Fibroblast of villous mesenchyme (primary cell): ENCODE measurements at regions not wholly inside any gene's neighbourhood (a gene's known extent, or its start where the extent isn't known, plus 50 kb on each side); places are given as distances from the start of the nearest gene placed in this dataset.

Source experiments
- DNase-seq: peaks from one replicate; pipeline ENCODE4 v3.0.0-alpha.2; 2010; ENCODE audit warnings: low read depth
- H3K4me3 ChIP-seq: 2 replicates; pipeline ENCODE4 v1.5.1; 2011; ENCODE audit warnings: low read depth, mild to moderate bottlenecking, low read length
- CTCF ChIP-seq: IDR thresholded peaks from 2 replicates; pipeline ENCODE4 v1.5.1; 2012; ENCODE audit warnings: low read depth, mild to moderate bottlenecking, low read length; ENCODE audit not compliant: insufficient read depth

GRCh38 chr14:53494587-53494986 is 341.5 kb upstream of the DDHD1 start:
- DNase-seq = no peak
- TF ChIP-seq CTCF = no peak
- no peak overlapping the region for H3K4me3 ChIP-seq

DNA sequence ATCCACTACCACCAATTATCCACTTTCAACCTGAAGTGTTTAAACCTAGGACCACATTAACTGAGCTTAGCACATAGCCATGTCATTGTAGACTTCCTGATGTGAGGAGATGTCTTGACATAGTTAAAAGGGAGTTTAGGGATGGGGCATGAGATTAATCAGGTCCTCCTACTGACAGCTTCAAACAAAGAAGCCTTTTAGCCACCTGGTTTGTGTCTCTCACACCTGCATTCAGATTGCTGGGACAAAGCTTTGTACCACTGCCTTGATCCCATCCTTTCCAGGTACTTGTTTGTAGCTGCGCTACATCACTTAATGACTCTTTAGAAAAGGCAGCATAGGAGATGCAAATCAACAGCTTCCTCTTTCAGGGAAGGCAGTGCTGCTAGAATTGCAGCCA is 340.7 kb upstream of the DDHD1 start:
- TF ChIP-seq CTCF = no peak
- H3K4me3 ChIP-seq = no peak overlapping the region
- DNase-seq = no peak

DNA sequence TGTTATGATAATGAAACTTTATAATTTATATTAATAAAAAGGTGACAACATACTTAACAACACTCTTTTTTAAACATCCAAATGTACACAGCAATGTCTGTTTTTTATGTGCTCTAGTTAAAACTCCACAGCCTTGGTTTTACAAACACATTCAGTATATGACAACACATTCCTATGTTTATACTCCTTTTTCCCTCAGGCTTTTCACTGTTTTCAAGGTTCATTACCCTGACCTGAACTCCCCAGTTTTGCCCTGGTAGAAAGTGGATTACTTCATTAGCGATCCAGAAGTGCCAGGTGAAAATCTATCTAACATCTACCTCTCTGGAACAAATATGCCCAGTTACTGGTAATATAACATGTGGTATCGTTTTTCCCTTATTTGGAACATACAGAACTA is 340.2 kb upstream of the DDHD1 start:
- no peak for TF ChIP-seq CTCF
- no peak overlapping the region for H3K4me3 ChIP-seq
- no peak for DNase-seq

DNA sequence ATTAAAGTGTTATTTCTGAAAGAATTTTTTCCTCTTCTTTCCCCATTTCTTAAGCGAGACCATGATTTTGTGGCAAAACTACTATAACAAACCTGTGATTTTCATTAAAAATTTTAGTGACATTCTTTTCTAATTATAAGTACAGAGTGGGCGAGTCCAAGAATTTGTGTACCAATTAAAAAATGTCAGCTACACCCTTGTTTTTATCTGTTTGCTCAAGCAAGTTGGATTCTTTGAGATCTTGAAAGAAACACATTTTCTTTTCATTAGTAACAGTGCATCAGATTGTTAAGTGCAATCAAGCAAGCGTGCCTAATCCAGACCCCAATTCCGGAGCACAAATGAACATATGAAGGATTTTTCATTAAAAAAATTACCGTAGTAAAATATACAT is 338.8 kb upstream of the DDHD1 start:
- DNase-seq = no peak
- no peak overlapping the region for H3K4me3 ChIP-seq
- no peak for TF ChIP-seq CTCF

DNA sequence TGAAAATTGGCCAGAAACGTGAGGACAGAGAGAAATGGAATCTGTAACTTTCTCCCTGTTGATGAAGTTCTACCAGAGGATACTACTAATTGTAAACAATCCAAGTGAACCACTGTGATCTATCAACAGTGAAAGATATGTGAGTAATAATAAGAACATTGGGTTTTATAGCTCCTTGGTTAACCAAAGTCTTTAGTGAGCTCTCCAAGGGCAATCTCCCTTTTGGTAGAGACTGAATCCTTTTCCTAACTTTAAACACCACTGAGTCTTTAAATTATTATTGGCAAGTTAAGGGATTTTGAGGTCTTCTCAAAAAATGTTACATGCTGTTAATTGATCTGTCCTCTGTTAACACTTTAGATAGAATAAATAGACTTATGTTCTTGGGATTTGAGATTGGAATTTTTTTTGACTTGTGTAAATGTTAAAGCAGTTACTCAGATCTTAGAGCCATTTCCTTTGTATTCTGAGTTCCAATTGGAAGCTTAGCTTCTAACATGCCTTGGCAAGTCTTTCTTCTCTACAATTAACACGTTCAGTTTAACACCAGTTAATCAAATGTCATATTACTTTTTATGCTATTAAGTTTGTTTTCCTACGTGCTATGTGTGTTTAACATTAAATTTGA is 338.2 kb upstream of the DDHD1 start:
- no peak overlapping the region for H3K4me3 ChIP-seq
- TF ChIP-seq CTCF = no peak
- peak; percentile 74 for DNase-seq

GRCh38 chr14:53478174-53478573 is 325.1 kb upstream of the DDHD1 start:
- no peak for TF ChIP-seq CTCF
- no peak overlapping the region for H3K4me3 ChIP-seq
- no peak for DNase-seq

DNA sequence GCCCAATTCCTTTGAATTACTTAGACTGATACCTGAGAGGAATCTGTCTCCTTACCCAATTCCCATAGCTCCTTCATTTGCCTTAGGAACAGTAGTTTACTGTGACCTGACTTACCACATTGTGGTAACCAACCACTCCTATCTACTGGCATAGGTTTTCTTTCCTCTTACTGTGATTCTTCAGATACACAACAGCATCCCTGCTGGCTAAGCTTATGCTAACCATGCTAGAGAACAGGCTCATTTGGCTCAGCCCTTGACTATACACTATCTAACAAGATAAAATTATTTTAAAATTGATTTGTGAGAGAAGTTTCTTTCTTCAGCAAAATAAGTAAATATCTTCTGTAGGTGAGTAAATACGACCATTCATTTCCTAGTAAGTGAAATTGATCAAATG is 320.4 kb upstream of the DDHD1 start:
- DNase-seq = no peak
- no peak overlapping the region for H3K4me3 ChIP-seq
- no peak for TF ChIP-seq CTCF
